H1 (cell line): ENCODE measurements at regions not wholly inside any gene's neighbourhood (a gene's known extent, or its start where the extent isn't known, plus 50 kb on each side); places are given as distances from the start of the nearest gene placed in this dataset.

Experiments used
- CTCF ChIA-PET: fragments of 300-600 bp; sonication (Branson Sonifier 250); formaldehyde crosslinking; loops from one replicate; lab custom pipeline; 2021; ENCODE audit not compliant: partially characterized antibody; lab: Charles Lee
- POLR2A ChIA-PET: fragments of 300-600 bp; sonication (Branson Sonifier 250); formaldehyde crosslinking; loops from one replicate; lab custom pipeline; 2021; ENCODE audit warnings: inconsistent platforms; ENCODE audit not compliant: partially characterized antibody; lab: Charles Lee
- DNase-seq, 2 experiments: peaks; one replicate each; pipeline versions ENCODE4 v3.0.0 to v3.0.0-alpha.2; 2010 to 2022; ENCODE audit warnings: low spot score in 2 of 2, low read depth in 1 of 2, mixed read lengths in 1 of 2
- FAIRE-seq: peaks from 2 replicates; lab custom pipeline; 2011; peaks lifted over from hg19 to GRCh38; lab: Jason Lieb, UNC
- H2AFZ ChIP-seq: 2 replicates; pipeline ENCODE4 v1.8.1; 2012; ENCODE audit warnings: low read length, inconsistent platforms
- H2AK5ac ChIP-seq: 2 replicates; pipeline ENCODE4 v1.6.1; 2013; ENCODE audit warnings: low read depth, low read length
- H2BK120ac ChIP-seq: replicated peaks from 2 replicates; pipeline ENCODE3; 2013; ENCODE audit warnings: low read depth, low read length, inconsistent platforms
- H2BK12ac ChIP-seq: 2 replicates; pipeline ENCODE4 v1.6.1; 2013; ENCODE audit warnings: low read depth, low read length
- H2BK15ac ChIP-seq: 2 replicates; pipeline ENCODE4 v1.6.1; 2013; ENCODE audit warnings: low read length
- H2BK20ac ChIP-seq: 2 replicates; pipeline ENCODE4 v1.6.1; 2013; ENCODE audit warnings: low read length
- H2BK5ac ChIP-seq: 2 replicates; pipeline ENCODE4 v1.6.1; 2013; ENCODE audit warnings: low read depth, low read length
- H3K14ac ChIP-seq: 2 replicates; pipeline ENCODE4 v1.6.1; 2013; ENCODE audit warnings: inconsistent platforms; ENCODE audit not compliant: insufficient read length
- H3K18ac ChIP-seq: 2 replicates; pipeline ENCODE4 v1.6.1; 2013; ENCODE audit warnings: low read length; ENCODE audit errors: extremely low read depth
- H3K23ac ChIP-seq: 2 replicates; pipeline ENCODE4 v1.6.1; 2013; ENCODE audit warnings: inconsistent platforms; ENCODE audit not compliant: insufficient read length
- H3K23me2 ChIP-seq: 2 replicates; pipeline ENCODE4 v1.6.1; 2013; ENCODE audit warnings: low read depth, low read length
- H3K27ac ChIP-seq: 2 replicates; pipeline ENCODE4 v1.6.1; 2011; ENCODE audit warnings: low read depth, low read length, inconsistent platforms
- H3K27me3 ChIP-seq, 4 experiments: replicated peaks in 1 of 4; 1 replicate in 1 of 4; 2 replicates in 3 of 4; pipeline versions ENCODE4 v1.6.1 to v1.8.1; 2011 to 2013; ENCODE audit warnings: low read length in 3 of 4, mild to moderate bottlenecking in 3 of 4, inconsistent platforms in 2 of 4, mixed read lengths in 2 of 4, moderate library complexity in 1 of 4; ENCODE audit not compliant: control insufficient read depth in 3 of 4, insufficient read depth in 3 of 4; ENCODE audit errors: extremely low read depth in 1 of 4
- H3K36me3 ChIP-seq, 4 experiments: 2 replicates each; pipeline versions ENCODE4 v1.6.1 to v1.8.1; 2011 to 2013; ENCODE audit warnings: mild to moderate bottlenecking in 4 of 4, low read length in 3 of 4, moderate library complexity in 2 of 4, control low read depth in 1 of 4, inconsistent platforms in 1 of 4; ENCODE audit not compliant: insufficient read depth in 4 of 4, control insufficient read depth in 2 of 4
- H3K4ac ChIP-seq: replicated peaks from 2 replicates; pipeline ENCODE3; 2013; ENCODE audit warnings: low read length, low read depth, mixed read lengths, inconsistent platforms; ENCODE audit not compliant: insufficient read length
- H3K4me1 ChIP-seq, 4 experiments: replicated peaks in 1 of 4; 1 replicate in 1 of 4; 2 replicates in 3 of 4; pipeline versions ENCODE4 v1.6.1 to v1.8.1; 2011 to 2013; ENCODE audit warnings: low read length in 3 of 4, inconsistent platforms in 2 of 4, mixed read lengths in 1 of 4; ENCODE audit not compliant: insufficient read depth in 4 of 4, control insufficient read depth in 3 of 4
- H3K4me2 ChIP-seq, 2 experiments: 2 replicates each; pipeline versions ENCODE4 v1.6.1 to v1.8.1; 2011 to 2013; ENCODE audit warnings: low read depth in 2 of 2, low read length in 2 of 2, control low read depth in 1 of 2, inconsistent platforms in 1 of 2, mild to moderate bottlenecking in 1 of 2; ENCODE audit not compliant: insufficient read depth in 1 of 2
- H3K4me3 ChIP-seq, 4 experiments: fragments of 200-600, 300-600 bp in 1 of 4; sonication (generic), shearing (Covaris generic), sonication (Bioruptor Twin) in 1 of 4; 2 replicates each; pipeline versions ENCODE4 v1.5.1 to v1.8.1; 2011 to 2016; ENCODE audit warnings: low read length in 4 of 4, low read depth in 3 of 4, control low read depth in 2 of 4, inconsistent platforms in 2 of 4, mild to moderate bottlenecking in 2 of 4, mixed read lengths in 1 of 4, moderate library complexity in 1 of 4; ENCODE audit not compliant: insufficient read depth in 2 of 4; ENCODE audit errors: extremely low read depth in 1 of 4
- H3K56ac ChIP-seq: replicated peaks from 2 replicates; pipeline ENCODE3; 2013; ENCODE audit warnings: low read depth, mild to moderate bottlenecking, mixed read lengths, low read length, inconsistent platforms; ENCODE audit not compliant: insufficient read length
- H3K79me1 ChIP-seq: 2 replicates; pipeline ENCODE4 v1.6.1; 2013; ENCODE audit warnings: low read depth, low read length, control low read depth
- H3K79me2 ChIP-seq, 2 experiments: 2 replicates each; pipeline versions ENCODE4 v1.6.1 to v1.8.1; 2012 to 2013; ENCODE audit warnings: low read length in 2 of 2, mild to moderate bottlenecking in 2 of 2, inconsistent platforms in 1 of 2; ENCODE audit not compliant: insufficient read depth in 2 of 2, control insufficient read depth in 1 of 2
- H3K9ac ChIP-seq, 4 experiments: replicated peaks in 1 of 4; 1 replicate in 1 of 4; 2 replicates in 3 of 4; pipeline versions ENCODE4 v1.6.1 to v1.8.1; 2011 to 2013; ENCODE audit warnings: low read depth in 3 of 4, low read length in 3 of 4, control low read depth in 2 of 4, mild to moderate bottlenecking in 2 of 4, moderate library complexity in 2 of 4, inconsistent platforms in 1 of 4; ENCODE audit errors: extremely low read depth in 1 of 4
- H3K9me3 ChIP-seq, 2 experiments: 2 replicates each; pipeline versions ENCODE4 v1.6.1 to v1.8.1; 2012 to 2013; ENCODE audit warnings: mild to moderate bottlenecking in 2 of 2, moderate library complexity in 2 of 2, control low read depth in 1 of 2, inconsistent platforms in 1 of 2, low read depth in 1 of 2, low read length in 1 of 2, mixed read lengths in 1 of 2; ENCODE audit not compliant: insufficient read depth in 2 of 2
- H4K20me1 ChIP-seq, 2 experiments: replicated peaks in 1 of 2; 2 replicates each; pipeline versions ENCODE3 to v1.8.1; 2011 to 2013; ENCODE audit warnings: inconsistent platforms in 2 of 2, low read length in 2 of 2, mild to moderate bottlenecking in 1 of 2; ENCODE audit not compliant: insufficient read depth in 2 of 2, control insufficient read depth in 1 of 2
- H4K5ac ChIP-seq: 2 replicates; pipeline ENCODE4 v1.6.1; 2013; ENCODE audit warnings: low read length, low read depth, mixed read lengths, inconsistent platforms; ENCODE audit not compliant: insufficient read length
- H4K8ac ChIP-seq: 2 replicates; pipeline ENCODE4 v1.8.0; 2013; ENCODE audit warnings: mild to moderate bottlenecking, moderate library complexity, low read length, inconsistent platforms; ENCODE audit not compliant: insufficient read depth; ENCODE audit errors: extremely low read depth
- H4K91ac ChIP-seq: replicated peaks from 2 replicates; pipeline ENCODE3; 2013; ENCODE audit warnings: low read length, mixed read lengths, inconsistent platforms; ENCODE audit not compliant: insufficient read length
- TAF1 ChIP-seq: IDR thresholded peaks from 2 replicates; pipeline ENCODE4 v1.6.1; 2011; ENCODE audit warnings: mild to moderate bottlenecking, low read depth, low read length
- WGBS, 2 experiments: shearing (Covaris generic) in 1 of 2; methylation state at CpG; one replicate each; pipeline versions ENCODE4 v1.1.6 to v1.1.7; 2013 to 2015; ENCODE audit warnings: low lambda C conversion rate in 2 of 2, mixed read lengths in 2 of 2, inconsistent platforms in 1 of 2, low coverage in 1 of 2, missing lambda C conversion rate in 1 of 2; ENCODE audit not compliant: insufficient replicate concordance in 2 of 2, insufficient coverage in 1 of 2, insufficient read length in 1 of 2; ENCODE audit errors: extremely low coverage in 1 of 2, missing lambda C conversion rate in 1 of 2; 5-methylcytosine and 5-hydroxymethylcytosine counted together

DNA sequence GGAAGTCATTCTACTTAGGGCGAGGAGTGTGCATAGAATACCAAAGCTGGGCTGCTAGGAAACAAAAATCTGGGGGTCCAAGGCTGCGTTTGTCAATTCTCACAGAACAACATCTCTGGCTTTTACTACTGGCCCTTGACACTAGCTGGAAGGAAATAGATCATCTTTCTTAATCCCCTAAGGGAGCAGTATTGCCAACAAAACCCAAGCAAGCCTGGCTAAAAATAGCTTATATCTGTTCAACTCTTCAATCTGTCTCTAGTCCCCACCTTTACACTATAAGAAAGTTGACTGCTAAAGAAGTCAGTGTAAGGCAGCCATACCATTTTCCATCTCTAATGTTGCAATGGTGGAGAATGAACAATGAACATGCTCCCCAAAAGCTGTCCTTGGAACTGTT is 107.8 kb upstream of the SPRY2 start:
- Histone ChIP-seq H3K56ac (no peak overlapping the region), H3K4me2 (no peak overlapping the region), H3K27me3 (no peaks in the 10 kb centered on the region), H2AFZ (no peak overlapping the region), H3K18ac (no peak overlapping the region), H3K79me1 (no peaks in the 10 kb centered on the region), H3K23me2 (peaks cover 2% of the 10 kb centered on the region; the same call in 1 of the 2 replicates), H4K91ac (no peak overlapping the region), H3K9ac (no peak overlapping the region), H3K4ac (no peak overlapping the region), H3K9me3 (no peaks in the 10 kb centered on the region), H2BK120ac (no peak overlapping the region), H2AK5ac (no peak overlapping the region), H3K23ac (no peak overlapping the region), H3K14ac (no peak overlapping the region), H3K4me1 (peaks cover 0 to 3% (median 0%) of the 10 kb centered on the region in 4 experiments; a peak in 1 of 7 replicates), H4K5ac (no peak overlapping the region), H2BK12ac (no peak overlapping the region), H4K8ac (no peak overlapping the region), H3K27ac (no peak overlapping the region), H2BK20ac (no peak overlapping the region), H3K36me3 (no peaks in the 10 kb centered on the region), H4K20me1 (no peaks in the 10 kb centered on the region), H3K79me2 (no peaks in the 10 kb centered on the region), H3K4me3 (no peak overlapping the region), H2BK5ac (no peak overlapping the region), H2BK15ac (no peak overlapping the region)
- POLR2A ChIA-PET = interaction anchor here (0.6 to 0.7 kb wide), 2 partner anchors 12 to 457 kb away, joined by 3 to 4 read pairs; no protein-coding TSS in a partner anchor
- TF ChIP-seq TAF1 = no peak
- DNase-seq (no peak), FAIRE-seq (no peak)
- CTCF ChIA-PET = interaction anchor here (0.6 to 1.2 kb wide), 4 partner anchors 13 to 818 kb away, joined by 3 read pairs; no protein-coding TSS in a partner anchor
- WGBS, 2 experiments = 81% methylated on average over 2 of the region's 2 CpGs; no CpG with 5 or more reads in 1 of the 2 experiments
